CD4-positive, alpha-beta T cell treated with Interleukin-10 for 1 hour (primary cell): ENCODE measurements at regions not wholly inside any gene's neighbourhood (a gene's known extent, or its start where the extent isn't known, plus 50 kb on each side); places are given as distances from the start of the nearest gene placed in this dataset.
A peak's percentile ranks its signal among the peaks of the same experiment; 100 is the strongest.

Experiments
- DNase-seq: peaks from one replicate; pipeline ENCODE4 v3.0.0-alpha.2; 2020

GRCh38 chr11:36818410-36818809, 220.4 kb upstream of the RAG2 start:
- DNase-seq = no peak

GRCh38 chr11:36817336-36817965, 219.4 kb upstream of the RAG2 start:
- no peak for DNase-seq

GRCh38 chr11:36809303-36809702, 211.3 kb upstream of the RAG2 start:
- DNase-seq = no peak

- no peak for DNase-seq
Observed at GRCh38 chr11:36807871-36808270, 209.8 kb upstream of the RAG2 start.

GRCh38 chr11:36803084-36803483, 205.0 kb upstream of the RAG2 start:
- no peak for DNase-seq

GRCh38 chr11:36792996-36793914, 195.2 kb upstream of the RAG2 start:
- DNase-seq = no peak

GRCh38 chr11:36791957-36792356, 193.9 kb upstream of the RAG2 start:
- no peak for DNase-seq

GRCh38 chr11:36790526-36790925, 192.5 kb upstream of the RAG2 start:
- no peak for DNase-seq

GRCh38 chr11:36783808-36784207, 185.8 kb upstream of the RAG2 start:
- no peak for DNase-seq

GRCh38 chr11:36779791-36780190, 181.8 kb upstream of the RAG2 start:
- no peak for DNase-seq

GRCh38 chr11:36777311-36777710, 179.3 kb upstream of the RAG2 start:
- DNase-seq = no peak

GRCh38 chr11:36775756-36776155, 177.7 kb upstream of the RAG2 start:
- no peak for DNase-seq

GRCh38 chr11:36775130-36775529, 177.1 kb upstream of the RAG2 start:
- DNase-seq = no peak

GRCh38 chr11:36774603-36775002, 176.6 kb upstream of the RAG2 start:
- DNase-seq = no peak

- DNase-seq = no peak
Observed at GRCh38 chr11:36763187-36763586, 165.2 kb upstream of the RAG2 start.

- DNase-seq = no peak
Observed at GRCh38 chr11:36757075-36757474, 159.0 kb upstream of the RAG2 start.

- DNase-seq = no peak
Observed at GRCh38 chr11:36753960-36754359, 155.9 kb upstream of the RAG2 start.

GRCh38 chr11:36751996-36752395, 154.0 kb upstream of the RAG2 start:
- no peak for DNase-seq

GRCh38 chr11:36751335-36751781, 153.3 kb upstream of the RAG2 start:
- DNase-seq = no peak

GRCh38 chr11:36750349-36750748, 152.3 kb upstream of the RAG2 start:
- DNase-seq = no peak

- no peak for DNase-seq
Observed at GRCh38 chr11:36748836-36749235, 150.8 kb upstream of the RAG2 start.

GRCh38 chr11:36746886-36747710, 149.1 kb upstream of the RAG2 start:
- DNase-seq = peak; percentile 87
